Left kidney (tissue), 1 donor: ENCODE measurements at regions not wholly inside any gene's neighbourhood (a gene's known extent, or its start where the extent isn't known, plus 50 kb on each side); places are given as distances from the start of the nearest gene placed in this dataset.

Source experiments
- DNase-seq: peaks from one replicate; pipeline ENCODE4 v3.0.0-alpha.2; 2013

DNA sequence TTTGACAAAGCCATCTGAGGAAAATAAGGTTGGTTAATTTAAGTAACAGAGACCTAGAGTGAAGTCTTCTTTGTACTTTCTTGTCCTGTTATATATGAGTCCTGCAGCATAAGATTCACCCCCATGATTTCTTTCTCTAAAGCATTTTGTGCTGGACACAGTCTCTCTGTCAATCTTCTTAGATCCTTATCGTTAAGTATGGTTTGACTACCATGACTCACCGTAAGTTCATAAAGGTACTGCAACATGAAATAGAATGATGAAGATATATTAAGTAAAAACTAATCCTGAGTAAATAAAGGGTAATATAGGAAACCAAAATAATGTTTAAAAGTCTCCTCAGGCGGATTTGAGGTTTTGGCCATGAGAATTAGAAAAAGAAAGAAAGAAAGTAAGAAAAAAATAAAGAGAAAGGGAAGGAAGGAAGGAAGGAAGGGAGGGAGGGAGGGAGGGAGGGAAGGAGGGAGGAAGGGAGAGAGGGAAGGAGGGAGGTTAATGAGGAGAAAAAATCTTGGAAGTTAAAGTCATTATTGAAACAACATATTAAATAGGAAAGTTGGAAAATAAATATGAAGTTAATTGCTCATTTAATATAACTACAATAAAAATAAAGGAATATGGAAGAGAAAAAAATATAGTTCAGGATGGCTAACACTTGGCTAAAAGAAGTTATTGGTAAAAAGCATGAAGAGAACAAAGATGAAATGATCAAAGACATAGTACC, 980.3 kb upstream of the CDH2 start:
- no peak for DNase-seq

DNA sequence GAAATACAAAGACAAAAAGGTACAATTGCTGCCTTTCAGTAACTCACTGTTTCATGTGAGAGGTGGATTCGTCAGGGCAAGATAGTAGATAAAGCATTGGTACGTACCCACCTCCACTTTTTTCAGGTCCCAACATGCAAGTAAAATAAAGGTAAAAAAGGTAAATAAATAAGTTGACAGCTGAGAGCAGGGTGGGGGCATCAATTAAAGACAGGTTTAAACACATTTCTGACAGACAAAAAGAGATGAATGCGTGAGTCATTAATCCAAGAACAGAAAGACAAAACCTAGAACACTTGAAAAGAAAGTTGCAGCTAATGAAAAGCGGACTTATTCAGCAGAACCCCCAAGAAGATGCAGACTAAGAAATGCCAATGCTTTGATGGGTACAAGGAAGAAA, 979.6 kb upstream of the CDH2 start:
- no peak for DNase-seq

DNA sequence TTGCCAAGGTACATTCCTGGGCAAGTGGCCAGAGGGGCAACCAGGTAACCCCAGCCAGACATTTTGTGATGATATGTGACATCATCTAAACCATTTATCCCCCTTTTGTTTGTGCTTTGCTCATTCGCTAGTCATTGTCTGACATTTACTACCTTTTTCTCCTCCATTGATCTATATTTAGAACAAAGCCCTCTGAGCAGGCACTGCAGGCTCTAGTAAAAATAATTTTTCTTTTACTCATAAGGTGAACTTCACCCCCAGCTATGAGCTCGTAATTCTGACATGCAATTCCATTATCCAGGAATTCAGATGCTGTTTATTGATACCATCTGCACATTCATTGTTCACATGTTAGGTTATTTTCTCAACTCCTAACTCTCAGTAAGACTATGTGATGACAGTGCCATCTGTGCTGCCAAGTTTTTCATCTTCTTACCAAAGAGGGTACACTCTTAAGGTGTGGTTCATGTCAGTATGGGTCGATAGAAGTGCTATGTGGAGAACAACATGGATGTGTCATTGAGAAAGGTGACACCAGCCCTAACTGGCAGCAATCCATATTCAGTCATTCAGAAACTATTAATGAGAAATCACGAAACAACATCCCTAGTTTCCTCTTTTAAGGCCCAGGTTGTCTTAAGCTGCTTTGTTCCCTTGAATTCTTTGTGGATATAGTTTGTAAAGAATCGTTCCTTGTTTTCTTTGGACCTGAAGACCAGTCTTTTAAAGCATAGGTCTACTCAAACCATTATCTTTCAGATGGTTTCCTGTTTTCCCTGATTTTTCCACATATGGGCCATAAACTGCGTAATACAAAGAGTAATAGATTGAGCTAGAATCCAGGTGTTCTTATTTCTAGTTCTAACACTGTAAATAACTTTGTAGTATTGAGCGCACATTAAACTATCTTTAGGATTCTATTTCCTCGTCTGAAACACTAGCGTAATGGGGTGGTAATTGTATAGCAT, 978.1 kb upstream of the CDH2 start:
- no peak for DNase-seq

DNA sequence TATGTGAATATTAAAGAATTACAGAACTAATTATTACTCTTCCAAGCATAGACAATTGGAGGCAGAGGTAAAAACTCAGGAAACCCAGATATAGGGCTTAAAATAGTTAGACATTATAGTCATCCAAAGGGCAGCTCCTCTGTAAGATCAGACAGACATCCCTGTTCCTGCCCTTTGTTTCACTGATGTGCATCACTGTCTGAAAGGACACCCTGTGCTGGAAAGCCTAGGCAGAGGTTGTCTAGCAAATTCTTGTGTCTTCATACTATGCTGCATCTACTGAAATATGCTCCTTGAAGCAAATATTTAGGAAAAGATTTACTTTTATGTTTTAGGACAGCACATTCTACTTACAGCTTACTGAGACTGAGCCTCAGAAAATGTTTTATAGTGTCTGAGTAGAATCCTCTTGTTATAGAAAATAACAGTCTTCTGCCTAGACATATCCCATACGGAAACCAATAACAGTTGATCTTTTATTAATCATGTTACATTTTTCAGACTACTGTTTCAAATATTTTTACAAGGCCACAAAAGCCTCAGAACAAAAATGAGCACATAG, 977.3 kb upstream of the CDH2 start:
- DNase-seq: no peak

DNA sequence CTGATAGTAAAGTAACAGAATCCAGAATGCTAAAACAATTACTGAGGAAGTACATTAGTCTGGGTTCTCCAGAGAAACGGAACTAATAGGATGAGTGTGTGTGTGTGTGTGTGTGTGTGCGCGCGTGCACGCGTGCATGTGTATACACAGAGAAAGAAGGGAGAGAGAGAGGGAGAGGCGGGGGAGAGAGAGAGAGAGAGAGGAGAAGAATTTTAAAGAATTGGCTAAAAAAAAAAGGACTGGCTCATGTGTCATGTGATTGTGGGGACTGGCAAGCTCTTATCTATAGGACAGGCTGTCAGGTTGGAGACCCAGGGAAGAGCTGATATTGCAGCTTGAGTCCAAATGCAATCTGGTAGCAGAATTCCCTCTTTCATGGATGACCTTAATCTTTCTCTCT, 976.2 kb upstream of the CDH2 start:
- no peak for DNase-seq

DNA sequence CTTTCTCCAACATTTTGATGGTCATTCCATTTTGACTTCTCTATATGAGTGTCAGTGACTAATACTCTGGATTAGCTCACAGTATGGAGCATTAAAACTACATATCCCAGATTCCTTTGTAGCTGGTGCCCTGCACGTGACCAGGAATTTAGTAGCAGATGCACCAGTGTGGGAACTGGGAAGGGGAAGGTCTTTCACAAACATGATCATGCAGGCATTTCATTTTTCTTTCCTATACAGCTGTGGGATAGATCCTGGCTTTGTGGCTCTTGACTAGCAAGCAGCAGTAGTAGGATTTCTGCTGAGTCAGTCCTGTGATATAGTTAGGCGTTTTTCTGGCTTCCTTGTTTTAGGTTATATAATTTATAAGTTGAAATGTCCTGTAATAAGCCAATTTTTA, 971.0 kb upstream of the CDH2 start:
- no peak for DNase-seq

DNA sequence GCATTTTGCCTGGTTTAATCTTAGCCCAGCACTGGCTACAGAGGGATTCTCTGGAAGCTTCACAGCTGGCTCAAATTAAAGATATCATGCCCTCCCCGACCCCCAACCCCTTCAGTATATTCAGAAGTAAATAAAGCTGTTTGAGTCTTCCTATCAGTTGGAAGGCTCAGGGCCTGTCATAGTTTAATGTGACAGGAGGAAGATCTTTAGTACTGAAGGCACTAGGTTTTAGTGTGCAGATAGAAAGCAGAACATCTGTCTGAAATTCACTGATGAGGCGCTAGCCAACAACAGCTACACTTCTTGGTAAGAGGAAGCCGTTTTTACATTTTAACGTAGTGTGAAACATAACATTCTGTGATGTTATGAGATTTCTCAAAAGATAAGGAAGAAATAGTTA, 969.1 kb upstream of the CDH2 start:
- no peak for DNase-seq

DNA sequence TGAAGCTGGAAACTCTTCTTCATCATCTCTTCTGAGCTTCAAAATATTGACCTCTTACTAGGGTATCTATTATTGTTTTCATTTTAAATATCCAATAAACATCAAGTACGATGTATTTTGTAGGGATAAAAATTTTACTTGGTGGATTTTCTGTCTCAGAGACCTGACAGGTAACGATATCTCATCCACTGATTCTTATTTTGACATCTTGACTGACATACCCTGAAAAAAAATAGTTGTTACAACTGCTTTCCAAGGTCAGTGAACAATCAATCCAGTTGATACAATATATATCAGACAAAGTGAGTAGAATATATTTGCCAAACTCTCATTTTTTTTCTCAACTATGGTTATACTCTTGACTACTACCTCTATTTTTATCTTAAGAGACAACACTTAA, 963.7 kb upstream of the CDH2 start:
- DNase-seq: no peak

DNA sequence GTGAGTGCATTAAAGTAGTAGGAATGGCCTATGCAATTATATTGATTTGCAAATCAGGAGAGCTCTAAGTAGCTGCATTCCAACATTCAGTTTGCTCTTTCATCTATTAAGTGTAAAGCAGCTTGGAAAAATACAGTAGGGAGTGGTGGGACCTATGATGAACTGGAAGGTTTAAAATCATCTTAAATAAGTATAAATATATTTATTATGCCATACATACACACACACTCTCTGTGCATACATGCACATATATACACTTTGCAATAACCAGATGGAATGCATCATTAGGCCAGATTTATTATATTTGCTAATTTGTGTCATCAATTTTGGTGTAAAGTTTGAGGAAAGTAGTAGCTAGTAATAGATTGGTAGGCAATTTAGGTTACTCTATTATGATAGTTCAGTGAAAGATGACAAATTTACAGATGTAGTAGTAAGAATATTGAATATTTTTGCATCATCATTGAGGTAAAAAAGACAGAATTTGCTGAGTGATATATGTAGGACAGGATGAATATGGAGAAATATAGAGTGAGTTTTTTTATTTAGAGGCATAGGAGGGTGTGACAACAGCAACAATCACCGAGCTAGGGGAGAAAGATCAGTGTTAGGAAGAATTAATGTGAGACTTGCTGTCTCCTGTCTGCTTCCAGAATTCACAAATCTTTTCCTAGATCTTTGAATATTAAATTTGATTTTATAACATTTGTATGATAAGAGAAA, 961.0 kb upstream of the CDH2 start:
- no peak for DNase-seq

DNA sequence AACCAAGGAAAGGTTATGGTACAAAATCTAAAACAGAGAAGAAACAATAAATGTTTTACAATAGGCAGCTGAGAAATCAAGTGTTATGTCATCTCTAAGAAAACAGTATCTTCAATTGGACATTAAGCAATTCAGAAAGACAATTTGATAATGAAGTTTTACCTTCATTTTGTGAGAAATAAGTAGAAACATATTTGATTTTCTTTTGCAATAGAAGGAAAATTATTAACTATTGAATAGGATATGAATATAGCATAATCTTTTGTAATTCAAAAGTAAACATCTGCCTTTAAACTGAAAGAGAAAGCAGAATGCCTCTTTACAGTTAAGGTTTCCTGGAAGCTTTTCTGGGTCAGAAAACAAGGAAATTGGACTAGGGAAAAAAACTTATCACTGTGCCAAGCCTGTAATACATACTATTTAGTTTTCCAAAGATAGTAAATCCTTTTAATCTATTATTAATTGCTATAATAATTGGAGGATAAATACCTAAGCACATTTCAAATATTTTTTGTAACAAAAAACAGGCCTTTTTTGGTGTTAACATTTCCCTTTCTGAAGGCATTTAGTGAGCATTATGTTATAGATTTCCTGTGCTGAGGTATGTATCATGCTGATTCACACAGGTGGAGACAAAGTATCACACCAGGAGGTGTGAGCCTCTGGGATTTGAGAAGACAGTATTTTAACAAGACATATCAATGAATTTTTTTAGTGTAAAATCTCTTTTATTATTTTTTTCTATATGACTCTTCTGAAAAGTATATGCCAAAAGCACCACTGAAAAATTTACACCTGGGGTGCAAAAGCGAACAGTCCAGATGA, 947.0 kb upstream of the CDH2 start:
- no peak for DNase-seq

DNA sequence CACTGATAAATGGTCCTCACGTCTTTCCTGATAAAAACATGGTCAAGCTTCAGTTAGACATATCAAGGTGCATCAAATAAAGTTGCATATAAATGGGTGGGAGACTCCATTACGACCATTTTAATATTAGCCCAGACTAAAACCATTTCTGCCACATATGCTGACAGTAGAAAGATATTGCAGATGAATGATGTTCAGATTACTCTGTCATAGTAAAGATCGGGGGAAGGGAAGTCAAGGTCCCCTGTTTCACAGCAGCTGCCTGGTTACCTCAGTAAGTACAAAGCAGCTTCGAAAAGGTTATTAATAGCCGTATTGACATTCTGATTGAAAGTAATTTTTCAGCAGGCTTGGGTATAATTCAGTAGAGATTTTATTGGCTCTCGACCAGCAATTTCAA, 927.7 kb upstream of the CDH2 start:
- DNase-seq: no peak

DNA sequence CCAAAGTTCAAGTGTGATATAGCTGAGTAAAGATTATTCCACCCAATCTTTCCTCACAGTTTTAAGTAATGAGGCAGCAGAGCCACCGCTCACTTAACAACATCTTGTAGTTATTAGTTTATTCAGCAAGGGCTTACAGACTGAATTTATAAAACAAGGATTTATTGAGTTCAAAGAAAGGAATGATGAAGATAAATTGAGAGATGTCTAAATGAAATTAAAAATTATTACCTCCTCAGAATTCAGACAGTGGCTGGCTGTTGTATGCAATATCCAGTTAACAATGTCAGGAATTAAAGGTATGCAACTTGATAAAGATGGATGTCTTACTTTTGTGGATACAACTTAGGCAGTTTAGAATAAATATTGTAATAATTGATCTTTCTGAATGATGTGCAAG, 927.3 kb upstream of the CDH2 start:
- DNase-seq: no peak

DNA sequence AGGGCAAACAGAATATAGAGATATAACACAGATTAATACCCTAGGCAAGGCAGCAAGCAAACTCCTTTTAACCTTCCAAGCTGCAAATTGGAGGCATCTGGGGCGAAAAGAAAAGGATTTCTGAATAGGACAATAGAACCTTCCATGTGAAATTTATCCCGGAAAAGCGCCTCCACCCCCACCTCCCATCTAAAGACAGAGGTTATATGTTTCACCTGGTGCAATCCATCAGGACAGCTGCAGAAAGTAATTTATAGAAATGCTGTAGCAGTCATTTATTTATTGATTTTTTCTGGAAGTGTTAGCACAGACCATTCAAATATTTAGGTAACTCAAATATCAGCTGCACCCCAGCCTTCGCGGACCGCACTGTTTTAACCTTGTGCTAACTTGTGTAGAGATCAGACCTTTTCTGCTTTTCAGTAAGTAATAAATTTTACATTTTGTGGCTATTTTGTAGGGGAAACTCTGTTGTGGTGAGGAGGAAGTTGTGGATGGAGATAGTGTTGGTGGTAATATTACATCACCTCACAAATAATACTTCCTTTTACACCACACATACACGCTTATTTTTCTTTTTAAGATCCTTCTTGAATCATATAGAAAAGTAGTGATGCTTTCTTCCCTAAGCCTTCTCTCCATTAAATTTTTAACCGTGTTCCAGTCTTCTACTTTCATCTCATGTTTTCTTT, 919.3 kb upstream of the CDH2 start:
- peak; percentile 4 for DNase-seq

DNA sequence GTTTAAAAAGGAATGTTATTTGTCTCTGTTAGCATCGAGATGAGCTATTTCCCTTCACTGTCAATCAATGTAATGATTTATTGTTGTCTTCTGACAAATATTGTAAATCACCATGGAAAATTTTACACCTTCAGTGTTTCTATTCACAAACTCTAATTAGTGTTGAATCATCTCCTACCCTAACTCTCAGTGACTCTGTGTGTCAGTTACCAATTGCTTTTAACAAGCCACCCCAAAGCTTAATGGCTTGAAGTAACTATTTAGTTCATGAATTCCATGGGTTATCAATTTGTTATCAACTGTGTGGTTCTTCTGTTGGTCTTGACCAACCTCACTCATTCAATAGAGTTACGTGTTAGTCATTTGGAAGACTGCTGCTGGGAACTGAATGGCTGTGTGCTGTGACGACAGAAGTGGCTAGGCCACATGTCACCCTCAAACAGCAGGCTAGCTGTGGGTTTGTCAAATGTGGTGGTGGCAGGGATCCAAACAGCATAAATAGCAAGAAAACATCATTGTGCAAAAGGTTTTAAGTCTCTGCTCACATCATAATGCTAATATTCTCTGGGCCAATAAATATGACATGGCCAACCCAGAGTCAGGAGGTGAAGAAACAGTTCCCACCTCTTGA, 910.8 kb upstream of the CDH2 start:
- DNase-seq: no peak

DNA sequence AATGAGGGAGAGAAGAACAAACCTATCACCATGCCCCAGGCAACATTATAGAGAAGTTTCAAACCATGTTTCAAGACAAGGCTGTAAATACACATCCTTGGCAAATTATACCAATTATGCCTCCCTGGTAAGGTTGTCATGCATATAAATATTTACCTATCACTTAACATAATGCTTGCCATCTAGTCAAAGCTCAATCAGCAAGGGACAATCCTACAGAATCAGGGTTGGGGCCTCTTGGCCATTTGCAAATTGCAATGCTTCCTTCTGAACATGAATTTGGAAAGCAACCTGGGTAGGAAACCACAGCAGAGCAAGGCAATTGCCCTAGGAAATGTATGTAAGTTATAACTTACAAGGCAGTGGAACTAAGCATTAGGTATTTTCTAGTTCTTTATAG, 907.2 kb upstream of the CDH2 start:
- DNase-seq: no peak

DNA sequence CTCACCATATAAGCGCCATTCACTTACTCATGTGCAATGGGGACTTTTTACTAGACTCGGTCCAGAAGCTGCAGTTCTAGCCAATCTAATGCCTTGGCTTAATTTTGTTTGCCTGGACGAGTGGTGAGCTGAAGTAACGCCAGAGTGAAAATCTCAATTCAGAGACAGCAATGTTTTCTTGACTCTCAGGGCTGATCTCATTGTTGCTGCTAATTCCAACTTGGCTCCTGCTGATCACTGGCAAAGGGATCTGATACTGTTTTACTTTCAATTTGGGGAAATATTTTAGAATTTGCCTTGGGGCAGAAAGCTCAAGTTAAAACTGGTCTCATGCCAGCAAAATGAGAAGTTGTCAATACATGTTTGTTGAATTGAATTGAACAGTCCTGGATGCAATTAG, 906.6 kb upstream of the CDH2 start:
- DNase-seq: no peak

DNA sequence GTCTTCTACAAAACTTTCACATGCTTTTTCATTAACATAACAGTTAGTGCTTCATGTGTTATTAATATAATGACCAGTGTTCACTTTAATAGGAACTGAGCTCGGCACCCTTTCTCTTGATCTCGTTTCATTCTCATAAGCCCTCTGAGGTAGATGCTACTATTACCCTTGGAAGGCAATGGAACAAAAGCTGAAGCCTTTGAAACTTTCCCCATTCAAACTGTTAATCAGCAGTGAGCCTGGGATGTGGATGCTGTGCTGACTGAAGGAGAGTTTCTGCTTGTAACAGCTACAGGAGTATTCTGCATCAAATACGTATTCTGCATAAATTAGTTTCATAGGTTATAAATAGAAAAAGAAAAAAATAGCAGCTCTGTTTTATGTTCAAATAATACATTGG, 904.0 kb upstream of the CDH2 start:
- DNase-seq: no peak

DNA sequence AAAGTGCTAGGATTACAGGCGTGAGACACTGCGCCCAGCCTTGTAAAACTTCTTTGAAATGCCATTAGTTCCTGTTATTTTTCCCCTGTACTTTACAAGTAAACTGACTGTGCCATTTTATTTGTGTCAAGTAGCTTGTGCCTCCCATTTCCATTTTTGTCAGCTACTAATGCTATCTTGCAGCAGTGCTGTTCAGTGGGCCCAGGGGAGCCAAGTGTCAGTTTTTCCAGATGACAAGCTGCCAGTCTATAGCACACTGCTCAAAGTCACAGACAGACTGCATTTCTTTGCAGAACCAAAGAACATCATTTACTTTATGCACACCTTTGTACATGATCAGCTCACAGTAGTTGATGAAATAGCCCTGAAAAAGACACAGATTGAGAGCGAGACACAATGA, 901.3 kb upstream of the CDH2 start:
- DNase-seq: no peak

DNA sequence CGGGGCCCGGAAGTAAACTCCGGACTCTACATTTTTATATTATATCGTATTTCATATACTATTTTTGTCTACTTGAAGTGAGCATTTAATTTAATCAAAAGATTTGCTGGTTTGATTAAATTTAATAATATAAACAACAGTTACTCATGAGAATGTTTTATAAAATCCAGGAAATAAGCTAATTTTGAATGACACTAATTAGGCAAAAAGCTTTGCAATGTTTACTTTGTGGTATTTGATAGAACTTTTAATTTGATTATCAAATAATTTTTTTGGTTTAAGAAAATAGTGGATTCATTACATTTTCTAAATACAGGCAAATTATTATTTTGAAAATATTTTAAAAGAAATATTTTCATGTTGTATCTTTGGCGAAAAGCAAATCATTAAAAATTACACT, 900.4 kb upstream of the CDH2 start:
- no peak for DNase-seq

DNA sequence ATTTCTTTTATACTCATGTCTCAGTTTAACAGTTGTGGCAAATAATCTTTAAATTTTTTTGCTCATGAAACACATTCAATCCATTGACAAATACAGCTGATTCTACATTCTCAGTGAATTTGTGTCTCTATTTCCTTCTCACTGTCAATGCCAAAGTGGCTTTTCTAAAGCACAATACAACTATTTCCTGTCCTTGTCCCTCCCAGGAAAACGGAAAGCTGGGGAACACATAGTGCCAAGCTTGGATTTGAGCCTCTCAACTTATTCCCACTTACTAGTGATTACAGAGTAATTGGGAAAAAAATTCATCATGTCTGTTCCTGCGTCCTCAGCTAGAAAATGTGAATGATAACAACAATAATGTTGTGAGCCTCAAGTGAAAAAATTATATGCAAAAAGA, 899.7 kb upstream of the CDH2 start:
- DNase-seq: no peak

DNA sequence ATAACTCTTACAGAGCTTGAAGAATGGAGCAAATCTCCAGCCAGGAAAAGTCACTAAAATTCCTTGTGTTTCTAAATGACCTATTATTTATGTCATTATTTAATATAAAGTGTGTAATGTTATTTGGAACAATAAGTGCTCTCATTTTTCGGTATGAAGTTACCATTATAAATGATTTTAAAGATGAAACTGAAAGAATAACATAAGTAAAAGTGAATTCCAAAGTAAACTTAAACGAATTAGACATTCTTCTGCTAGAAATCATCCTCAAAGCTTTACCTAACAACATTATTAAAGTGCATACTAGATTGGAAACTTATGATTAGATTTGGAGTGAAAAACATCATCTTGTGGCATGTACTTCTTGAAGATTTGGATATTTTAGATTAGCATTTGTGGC, 897.2 kb upstream of the CDH2 start:
- no peak for DNase-seq
